ENCODE measurements at regions not wholly inside any gene's neighbourhood (a gene's known extent, or its start where the extent isn't known, plus 50 kb on each side); places are given as distances from the start of the nearest gene placed in this dataset.
A peak's percentile ranks its signal among the peaks of the same experiment; 100 is the strongest.

GRCh38 chr2:195498839-195499490, 158.1 kb upstream of the SLC39A10 start:
- DNase-seq (ENCODE audit: low read depth) = no peak

GRCh38 chr2:195498176-195498575, 158.8 kb upstream of the SLC39A10 start:
- peak; percentile 16 for DNase-seq (ENCODE audit: low read depth)

- no peak for DNase-seq (ENCODE audit: low read depth)
These were observed 160.0 kb upstream of the SLC39A10 start for GRCh38 chr2:195496991-195497390.

- DNase-seq (ENCODE audit: low read depth) = no peak
These were observed 161.1 kb upstream of the SLC39A10 start for GRCh38 chr2:195495966-195496365.

- DNase-seq (ENCODE audit: low read depth) = no peak
These were observed 161.7 kb upstream of the SLC39A10 start for GRCh38 chr2:195495351-195495750.

- no peak for DNase-seq (ENCODE audit: low read depth)
These were observed 162.6 kb upstream of the SLC39A10 start for GRCh38 chr2:195494451-195494850.

GRCh38 chr2:195493416-195493815, 163.6 kb upstream of the SLC39A10 start:
- no peak for DNase-seq (ENCODE audit: low read depth)

GRCh38 chr2:195490319-195490718, 166.7 kb upstream of the SLC39A10 start:
- no peak for DNase-seq (ENCODE audit: low read depth)

- DNase-seq (ENCODE audit: low read depth) = no peak
These were observed 167.9 kb upstream of the SLC39A10 start for GRCh38 chr2:195489101-195489500.

- no peak for DNase-seq (ENCODE audit: low read depth)
These were observed 168.5 kb upstream of the SLC39A10 start for GRCh38 chr2:195488567-195488966.

GRCh38 chr2:195486987-195487644, 169.9 kb upstream of the SLC39A10 start:
- peak; percentile 87 for DNase-seq (ENCODE audit: low read depth)

GRCh38 chr2:195486520-195486919, 170.5 kb upstream of the SLC39A10 start:
- no peak for DNase-seq (ENCODE audit: low read depth)

GRCh38 chr2:195482010-195482409, 175.0 kb upstream of the SLC39A10 start:
- DNase-seq (ENCODE audit: low read depth) = no peak

GRCh38 chr2:195480121-195480520, 176.9 kb upstream of the SLC39A10 start:
- DNase-seq (ENCODE audit: low read depth) = no peak

- DNase-seq (ENCODE audit: low read depth) = no peak
These were observed 177.6 kb upstream of the SLC39A10 start for GRCh38 chr2:195479407-195479806.

GRCh38 chr2:195477996-195478382, 179.0 kb upstream of the SLC39A10 start:
- DNase-seq (ENCODE audit: low read depth) = no peak

GRCh38 chr2:195477248-195477995, 179.6 kb upstream of the SLC39A10 start:
- peak; percentile 70 for DNase-seq (ENCODE audit: low read depth)

GRCh38 chr2:195475336-195475735, 181.7 kb upstream of the SLC39A10 start:
- no peak for DNase-seq (ENCODE audit: low read depth)

- DNase-seq (ENCODE audit: low read depth) = no peak
These were observed 183.2 kb upstream of the SLC39A10 start for GRCh38 chr2:195473862-195474261.

- DNase-seq (ENCODE audit: low read depth) = no peak
These were observed 184.4 kb upstream of the SLC39A10 start for GRCh38 chr2:195472501-195473234.

GRCh38 chr2:195471807-195472206, 185.2 kb upstream of the SLC39A10 start:
- no peak for DNase-seq (ENCODE audit: low read depth)

GRCh38 chr2:195471163-195471562, 185.9 kb upstream of the SLC39A10 start:
- DNase-seq (ENCODE audit: low read depth) = no peak
